Mucosa of rectum (tissue), 2 donors: ENCODE measurements at regions not wholly inside any gene's neighbourhood (a gene's known extent, or its start where the extent isn't known, plus 50 kb on each side); places are given as distances from the start of the nearest gene placed in this dataset.

Experiments used
- H3K27ac ChIP-seq, 2 donors: one replicate each; pipeline ENCODE4 v1.7.0; 2013; ENCODE audit warnings: inconsistent platforms in 2 of 2, low read depth in 2 of 2, low read length in 2 of 2
- H3K27me3 ChIP-seq, 2 donors: one replicate each; pipeline ENCODE4 v1.7.0; 2013; ENCODE audit warnings: low read length in 2 of 2; ENCODE audit not compliant: control insufficient read depth in 2 of 2, insufficient read depth in 2 of 2
- H3K36me3 ChIP-seq, 2 donors: one replicate each; pipeline ENCODE4 v1.7.0; 2013; ENCODE audit warnings: low read length in 2 of 2; ENCODE audit not compliant: control insufficient read depth in 2 of 2, insufficient read depth in 2 of 2
- H3K4me1 ChIP-seq, 2 donors: one replicate each; pipeline ENCODE4 v1.7.0; 2013; ENCODE audit warnings: low read length in 2 of 2, mild to moderate bottlenecking in 1 of 2; ENCODE audit not compliant: control insufficient read depth in 2 of 2, insufficient read depth in 2 of 2
- H3K4me3 ChIP-seq, 2 donors: one replicate each; pipeline ENCODE4 v1.7.0; 2013; ENCODE audit warnings: low read length in 2 of 2
- H3K9ac ChIP-seq, 2 donors: one replicate each; pipeline ENCODE4 v1.7.0; 2013; ENCODE audit warnings: low read length in 2 of 2, low read depth in 1 of 2, mild to moderate bottlenecking in 1 of 2
- H3K9me3 ChIP-seq, 2 donors: one replicate each; pipeline ENCODE4 v1.7.0; 2013; ENCODE audit warnings: low read length in 2 of 2; ENCODE audit not compliant: control insufficient read depth in 2 of 2
- donor health status: healthy.
- donor health status: Normal muscosa, but diverticular disease.

GRCh38 chr3:59249698-59250361 lies 200.0 kb upstream of the CFAP20DC start:
- H3K9me3 ChIP-seq = no peaks in the 10 kb centered on the region
- H3K4me3 ChIP-seq = no peak overlapping the region
- H3K27ac ChIP-seq = no peak overlapping the region
- no peak overlapping the region for H3K9ac ChIP-seq
- H3K27me3 ChIP-seq = no peaks in the 10 kb centered on the region
- no peaks in the 10 kb centered on the region for H3K4me1 ChIP-seq
- H3K36me3 ChIP-seq = no peaks in the 10 kb centered on the region

- Histone ChIP-seq H3K36me3 (no peaks in the 10 kb centered on the region), H3K4me3 (no peak overlapping the region), H3K9me3 (no peaks in the 10 kb centered on the region), H3K27me3 (no peaks in the 10 kb centered on the region), H3K4me1 (no peaks in the 10 kb centered on the region), H3K27ac (no peak overlapping the region), H3K9ac (no peak overlapping the region)
Measured at GRCh38 chr3:59249004-59249403, 199.2 kb upstream of the CFAP20DC start.

GRCh38 chr3:59247402-59247841 lies 197.6 kb upstream of the CFAP20DC start:
- Histone ChIP-seq H3K9ac (no peak overlapping the region), H3K9me3 (no peaks in the 10 kb centered on the region), H3K36me3 (no peaks in the 10 kb centered on the region), H3K27me3 (no peaks in the 10 kb centered on the region), H3K4me3 (no peak overlapping the region), H3K4me1 (no peaks in the 10 kb centered on the region), H3K27ac (no peak overlapping the region)

- no peaks in the 10 kb centered on the region for H3K4me1 ChIP-seq
- no peaks in the 10 kb centered on the region for H3K27me3 ChIP-seq
- H3K9me3 ChIP-seq = no peaks in the 10 kb centered on the region
- no peaks in the 10 kb centered on the region for H3K36me3 ChIP-seq
- no peak overlapping the region for H3K27ac ChIP-seq
- H3K9ac ChIP-seq = no peak overlapping the region
- H3K4me3 ChIP-seq = no peak overlapping the region
Measured at GRCh38 chr3:59246719-59247401, 197.0 kb upstream of the CFAP20DC start.

- Histone ChIP-seq H3K9ac (no peak overlapping the region), H3K36me3 (no peaks in the 10 kb centered on the region), H3K4me1 (no peaks in the 10 kb centered on the region), H3K27me3 (no peaks in the 10 kb centered on the region), H3K9me3 (no peaks in the 10 kb centered on the region), H3K27ac (no peak overlapping the region), H3K4me3 (no peak overlapping the region)
Measured at GRCh38 chr3:59245859-59246501, 196.2 kb upstream of the CFAP20DC start.

- Histone ChIP-seq H3K36me3 (no peaks in the 10 kb centered on the region), H3K9me3 (no peaks in the 10 kb centered on the region), H3K27me3 (no peaks in the 10 kb centered on the region), H3K9ac (no peak overlapping the region), H3K4me1 (no peaks in the 10 kb centered on the region), H3K27ac (no peak overlapping the region), H3K4me3 (no peak overlapping the region)
Measured at GRCh38 chr3:59245300-59245858, 195.6 kb upstream of the CFAP20DC start.

GRCh38 chr3:59244343-59244742 lies 194.5 kb upstream of the CFAP20DC start:
- Histone ChIP-seq H3K27ac (no peak overlapping the region), H3K36me3 (no peaks in the 10 kb centered on the region), H3K9me3 (no peaks in the 10 kb centered on the region), H3K9ac (no peak overlapping the region), H3K27me3 (no peaks in the 10 kb centered on the region), H3K4me1 (no peaks in the 10 kb centered on the region), H3K4me3 (no peak overlapping the region)

GRCh38 chr3:59243476-59243875 lies 193.7 kb upstream of the CFAP20DC start:
- H3K9ac ChIP-seq = no peak overlapping the region
- H3K4me1 ChIP-seq = no peaks in the 10 kb centered on the region
- no peaks in the 10 kb centered on the region for H3K36me3 ChIP-seq
- H3K27ac ChIP-seq = no peak overlapping the region
- H3K4me3 ChIP-seq = no peak overlapping the region
- no peaks in the 10 kb centered on the region for H3K27me3 ChIP-seq
- H3K9me3 ChIP-seq = no peaks in the 10 kb centered on the region

- Histone ChIP-seq H3K36me3 (no peaks in the 10 kb centered on the region), H3K27ac (no peak overlapping the region), H3K4me3 (no peak overlapping the region), H3K9me3 (no peaks in the 10 kb centered on the region), H3K4me1 (no peaks in the 10 kb centered on the region), H3K9ac (no peak overlapping the region), H3K27me3 (no peaks in the 10 kb centered on the region)
Measured at GRCh38 chr3:59240666-59241255, 190.9 kb upstream of the CFAP20DC start.

- no peak overlapping the region for H3K4me3 ChIP-seq
- H3K27me3 ChIP-seq = no peaks in the 10 kb centered on the region
- H3K9me3 ChIP-seq = no peaks in the 10 kb centered on the region
- H3K36me3 ChIP-seq = no peaks in the 10 kb centered on the region
- H3K9ac ChIP-seq = no peak overlapping the region
- H3K4me1 ChIP-seq = no peaks in the 10 kb centered on the region
- no peak overlapping the region for H3K27ac ChIP-seq
Measured at GRCh38 chr3:59237121-59237520, 187.3 kb upstream of the CFAP20DC start.
